Tibial nerve (tissue), 4 donors: ENCODE measurements at regions not wholly inside any gene's neighbourhood (a gene's known extent, or its start where the extent isn't known, plus 50 kb on each side); places are given as distances from the start of the nearest gene placed in this dataset.

ENCODE experiments used
- CTCF ChIP-seq, 5 experiments: fragments of 200-600 bp in 3 of 5; fragments of 450-650 bp in 2 of 5; sonication (generic) in 3 of 5; IDR thresholded peaks; one replicate each; pipeline ENCODE4 v1.5.1; 2016 to 2019; ENCODE audit warnings: antibody characterized with exemption in 5 of 5, mild to moderate bottlenecking in 3 of 5, moderate library complexity in 2 of 5
- EP300 ChIP-seq, 2 donors: sonication (generic); formaldehyde crosslinking; IDR thresholded peaks; one replicate each; pipeline ENCODE4 v1.6.1; 2017; ENCODE audit warnings: antibody characterized with exemption in 2 of 2, mild to moderate bottlenecking in 1 of 2

DNA sequence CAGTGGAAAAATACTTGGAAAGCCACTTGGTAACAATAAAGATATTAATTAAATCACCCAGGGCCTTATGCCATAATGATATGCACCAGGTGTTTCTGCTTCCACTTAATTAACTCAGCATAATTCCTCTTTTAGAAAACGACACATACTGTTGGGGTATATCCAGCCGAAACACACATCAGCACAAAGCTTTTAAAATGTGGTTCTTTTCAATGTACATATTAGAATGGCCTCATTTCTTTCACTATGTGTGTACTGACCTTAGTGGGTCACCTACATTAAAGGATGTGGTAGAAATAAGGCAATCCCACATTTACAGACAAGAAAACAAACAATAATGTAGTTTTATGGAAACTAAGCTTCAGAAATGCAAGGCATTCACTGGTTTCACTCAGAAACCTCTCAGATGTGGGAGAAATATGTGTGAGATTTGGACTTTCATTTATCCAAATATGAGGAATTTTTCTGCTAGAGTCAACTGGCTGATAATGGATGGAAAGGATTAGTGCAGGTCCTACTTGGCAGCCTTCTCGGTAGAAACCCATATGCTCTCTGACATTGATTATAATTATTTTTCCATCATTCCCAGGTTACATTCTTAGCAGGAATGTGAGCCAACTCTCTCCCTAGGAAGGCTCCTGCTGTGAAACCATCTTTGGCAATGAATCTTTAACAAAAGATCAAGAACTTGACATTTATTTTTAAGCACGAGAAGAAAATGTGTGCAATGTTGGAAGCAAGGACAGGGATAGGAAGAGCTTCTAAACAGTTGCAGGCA, 66.7 kb upstream of the DHX40 start:
- TF ChIP-seq CTCF (IDR thresholded peaks at IDR 0.05) (no peak), EP300 (IDR thresholded peaks at IDR 0.05) (peak in 1 of 2 donors; percentile 9)
